ENCODE measurements at regions not wholly inside any gene's neighbourhood (a gene's known extent, or its start where the extent isn't known, plus 50 kb on each side); places are given as distances from the start of the nearest gene placed in this dataset.

DNA sequence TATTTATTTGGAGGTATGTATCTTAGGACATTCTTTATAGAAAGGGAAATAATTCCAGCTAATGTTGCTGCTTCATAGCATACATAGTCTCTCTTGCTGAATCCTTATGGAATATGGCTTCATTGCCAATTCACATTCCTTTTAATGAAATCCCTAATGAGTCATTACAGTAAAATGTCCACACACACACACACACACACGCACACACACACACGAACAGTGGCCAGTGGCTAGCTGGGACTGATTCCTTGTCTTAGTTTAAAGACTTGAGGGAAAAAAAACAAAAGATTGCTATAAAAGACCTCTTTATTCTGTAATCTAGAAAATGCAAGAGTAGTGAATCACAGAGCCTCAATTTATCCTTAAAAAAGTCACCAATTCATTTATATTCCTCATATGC is 301.6 kb downstream of the SLITRK6 start:
- DNase-seq (ENCODE audit: low read depth in 4 of 4, low spot score in 1 of 4) = no peak

DNA sequence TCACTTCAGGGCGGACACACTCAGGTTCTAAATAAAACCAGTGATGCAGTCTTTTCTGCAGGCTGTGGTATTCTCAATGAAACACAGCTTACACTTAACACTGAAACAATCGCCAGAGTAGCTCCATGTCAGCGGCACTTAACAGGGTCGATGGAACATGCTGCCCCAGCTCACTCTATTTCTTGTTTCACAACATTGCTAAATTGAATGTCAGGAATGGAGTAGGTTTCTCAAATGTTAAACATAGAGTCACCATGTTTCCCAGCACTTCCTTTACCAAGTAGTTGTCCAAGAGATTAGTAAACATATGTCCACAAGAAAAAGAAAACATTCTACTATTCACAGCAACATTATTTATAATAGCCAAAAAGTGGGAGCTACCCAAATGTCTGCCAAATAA is 306.9 kb downstream of the SLITRK6 start:
- DNase-seq (ENCODE audit: low read depth in 4 of 4, low spot score in 1 of 4) = no peak

DNA sequence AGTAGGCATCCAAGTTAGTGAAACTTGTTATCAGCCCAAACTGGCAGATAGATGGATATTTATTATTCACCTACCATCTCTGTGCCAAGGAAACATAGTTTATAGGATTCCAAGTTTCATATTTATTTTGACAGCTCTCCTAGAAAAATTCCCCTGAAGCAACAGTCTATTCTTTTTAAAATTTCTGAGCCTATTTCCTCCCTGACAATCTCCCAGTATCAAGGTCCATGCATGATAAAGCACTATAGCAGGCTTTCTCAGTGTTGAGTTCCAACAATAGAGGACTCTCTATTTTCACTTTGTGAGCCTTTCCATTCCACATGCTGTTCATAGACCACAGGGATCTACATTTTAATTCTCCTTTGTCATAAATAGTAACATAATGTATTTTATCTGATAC is 312.6 kb downstream of the SLITRK6 start:
- no peak for DNase-seq (ENCODE audit: low read depth in 4 of 4, low spot score in 1 of 4)

DNA sequence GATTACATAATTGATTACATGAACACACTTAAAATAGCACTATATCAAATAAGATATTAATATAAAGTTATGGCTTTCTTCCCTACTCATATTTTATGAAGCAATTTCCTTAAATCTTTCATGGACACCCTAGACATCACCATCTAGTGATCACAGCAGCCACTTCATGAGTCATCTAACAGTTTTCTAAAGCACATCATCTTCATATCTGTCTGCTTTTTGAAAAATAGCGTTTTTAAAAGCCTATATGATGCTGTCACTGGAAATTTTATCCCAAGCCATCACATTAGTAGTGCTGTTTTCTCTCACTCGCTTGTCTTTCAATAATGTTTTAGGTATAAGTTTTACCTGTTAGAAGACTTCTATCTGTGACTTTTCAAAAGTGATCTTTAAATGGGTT is 326.1 kb downstream of the SLITRK6 start:
- DNase-seq (ENCODE audit: low read depth in 4 of 4, low spot score in 1 of 4) = no peak

DNA sequence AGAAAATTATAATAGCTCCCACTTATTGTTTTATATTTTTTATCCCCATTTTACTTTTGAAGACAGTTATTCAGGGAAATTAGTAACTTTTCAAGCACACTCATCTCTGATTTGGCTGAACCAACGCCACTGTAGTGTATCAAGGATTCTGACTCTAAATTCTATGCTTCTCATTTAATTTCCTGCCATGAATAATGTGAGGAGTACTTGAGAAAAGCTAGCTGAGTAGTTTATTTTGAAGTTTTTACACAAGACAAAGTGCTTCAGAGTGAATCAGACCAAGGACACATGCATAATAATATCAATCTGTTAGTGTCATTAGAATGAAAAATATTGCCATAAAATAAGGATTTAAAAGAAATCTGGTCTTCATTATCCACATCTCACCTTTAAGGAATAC is 329.9 kb downstream of the SLITRK6 start:
- DNase-seq (ENCODE audit: low read depth in 4 of 4, low spot score in 1 of 4) = no peak

DNA sequence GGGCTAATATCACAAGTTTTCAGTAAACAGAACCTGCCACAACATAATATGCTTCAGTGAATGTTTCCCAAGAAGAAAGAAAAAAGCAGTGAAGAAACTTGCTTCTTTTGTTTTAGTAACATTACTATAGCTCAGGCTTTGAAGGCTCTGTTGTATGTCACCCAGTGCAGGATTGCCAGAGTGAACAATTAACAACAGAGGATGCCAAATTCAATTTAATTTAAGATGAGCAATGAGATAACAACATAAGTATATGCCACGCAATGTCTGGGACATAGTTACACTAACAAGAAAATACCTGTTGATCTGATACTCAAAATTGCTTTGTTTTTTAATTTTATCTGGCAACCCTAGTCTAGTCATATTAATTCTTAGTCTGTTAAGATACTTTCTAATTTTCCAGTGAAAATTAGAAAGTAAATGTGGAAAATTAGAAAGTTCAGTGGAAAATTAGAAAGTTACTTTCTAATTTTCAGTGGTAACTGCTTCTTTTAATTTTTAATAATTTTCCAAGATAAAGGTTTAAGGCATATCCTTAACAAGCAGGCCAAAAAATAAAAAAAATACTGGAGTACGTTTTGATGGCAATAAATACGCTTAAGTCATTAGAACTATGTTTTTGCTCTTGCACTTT is 336.3 kb downstream of the SLITRK6 start:
- DNase-seq (ENCODE audit: low read depth in 4 of 4, low spot score in 1 of 4) = no peak

DNA sequence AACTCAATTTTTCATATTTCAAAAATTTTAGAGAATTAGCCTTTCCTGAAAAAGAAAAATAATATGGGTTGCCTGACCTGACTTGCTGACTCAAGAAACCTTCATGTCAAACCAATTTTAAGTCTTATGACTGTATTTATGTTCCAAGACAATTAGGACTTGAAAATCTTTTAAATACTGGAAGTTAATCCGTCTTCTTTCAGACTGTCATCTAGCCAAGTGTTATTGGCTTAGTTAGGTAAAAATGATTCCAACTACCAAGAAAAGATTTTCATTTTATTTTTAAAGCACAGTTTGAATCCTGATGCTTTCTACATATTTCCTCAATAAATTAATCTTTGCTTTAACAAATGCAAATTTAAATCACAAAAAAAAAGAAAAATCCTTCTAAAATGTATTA is 337.6 kb downstream of the SLITRK6 start:
- DNase-seq (ENCODE audit: low read depth in 4 of 4, low spot score in 1 of 4) = no peak

DNA sequence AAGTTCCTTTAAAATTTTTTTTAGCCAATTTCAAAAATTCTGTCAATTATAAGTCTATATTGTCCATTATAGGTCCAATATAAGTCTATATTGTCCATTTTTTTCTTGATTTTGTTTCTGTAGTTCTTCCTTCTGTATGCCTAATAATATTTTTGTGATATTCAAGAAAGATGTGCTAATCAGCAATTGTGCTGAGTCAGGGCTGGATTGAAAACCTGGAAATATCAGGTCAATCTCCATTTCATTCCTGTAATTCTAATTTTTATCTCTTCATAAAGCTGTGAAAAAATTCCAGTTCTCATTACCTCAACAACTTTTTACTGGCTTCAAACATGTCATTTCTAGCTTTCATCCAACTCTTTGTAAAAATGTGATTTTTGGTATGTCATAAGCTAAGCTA is 353.7 kb downstream of the SLITRK6 start:
- no peak for DNase-seq (ENCODE audit: low read depth in 4 of 4, low spot score in 1 of 4)

DNA sequence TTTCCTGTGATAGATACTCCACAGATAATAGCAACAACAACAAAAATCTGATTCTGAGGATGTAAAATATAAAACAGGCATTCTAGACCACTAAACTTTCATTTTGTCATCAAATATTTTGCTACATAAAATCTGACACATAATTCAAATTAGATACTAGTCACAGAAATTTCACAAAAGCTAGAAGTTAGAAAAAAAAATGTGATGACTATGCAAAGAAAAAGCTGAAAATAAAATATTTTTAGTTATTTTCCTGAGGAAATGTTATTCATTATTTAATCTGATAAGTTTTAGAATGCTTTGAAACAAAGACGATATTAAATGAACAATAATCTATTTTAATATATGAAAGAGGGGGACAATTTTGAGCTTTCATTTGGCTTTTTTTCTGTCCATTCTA is 357.2 kb downstream of the SLITRK6 start:
- no peak for DNase-seq (ENCODE audit: low read depth in 4 of 4, low spot score in 1 of 4)

DNA sequence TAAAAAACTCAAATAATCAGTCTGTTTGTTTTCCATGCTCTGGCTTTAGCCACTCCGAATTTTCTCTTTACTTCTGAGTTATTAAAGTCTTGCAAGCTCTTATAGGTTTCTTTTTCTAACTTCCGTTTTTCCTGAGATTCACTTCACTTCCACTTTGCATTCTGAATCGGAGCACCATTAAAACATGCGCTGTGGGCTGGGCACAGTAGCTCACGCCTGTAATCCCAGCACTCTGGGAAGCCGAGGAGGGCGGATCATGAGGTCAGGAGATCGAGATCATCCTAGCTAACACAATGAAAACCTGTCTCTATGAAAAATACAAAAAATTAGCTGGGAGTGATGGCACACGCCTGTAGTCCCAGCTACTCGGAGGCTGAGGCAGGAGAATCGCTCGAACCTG is 357.9 kb downstream of the SLITRK6 start:
- DNase-seq (ENCODE audit: low read depth in 4 of 4, low spot score in 1 of 4) = no peak

DNA sequence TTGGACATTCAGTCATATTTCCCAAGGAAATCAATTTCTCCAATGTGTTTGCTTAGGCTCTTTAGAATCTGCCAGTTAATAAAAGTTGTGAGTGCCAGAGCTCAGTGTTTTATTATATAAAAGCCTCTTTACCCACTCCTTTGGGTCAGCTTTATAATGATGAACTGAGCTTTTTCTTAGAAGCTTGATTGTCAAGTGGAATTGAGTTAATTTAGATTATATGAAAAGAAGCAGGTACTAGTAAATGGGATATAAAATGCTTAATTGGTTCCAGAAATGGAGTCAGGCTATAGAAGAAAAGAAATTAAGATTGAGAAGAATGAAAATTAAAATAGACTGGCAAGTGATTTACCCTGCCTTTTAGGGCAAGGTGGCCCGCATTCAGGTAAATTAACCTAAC is 363.2 kb downstream of the SLITRK6 start:
- DNase-seq (ENCODE audit: low read depth in 4 of 4, low spot score in 1 of 4) = no peak

DNA sequence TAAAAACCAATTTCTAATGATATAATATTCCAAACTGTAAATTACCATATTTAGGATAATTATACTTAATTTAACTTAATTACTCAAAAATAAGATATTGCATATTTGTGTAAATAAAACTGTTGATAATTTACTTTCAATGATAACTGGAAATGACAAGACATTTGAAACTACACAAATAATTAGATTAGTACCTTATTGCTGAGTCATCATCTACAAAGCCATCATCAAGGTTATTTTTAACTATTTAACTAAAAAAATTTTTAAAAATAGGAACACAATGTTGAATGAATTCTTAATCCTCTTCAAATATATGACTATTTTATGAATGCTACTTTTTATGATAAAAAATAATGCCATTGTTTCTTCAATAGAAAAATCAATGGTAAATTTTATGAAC is 364.3 kb downstream of the SLITRK6 start:
- DNase-seq (ENCODE audit: low read depth in 4 of 4, low spot score in 1 of 4) = no peak

DNA sequence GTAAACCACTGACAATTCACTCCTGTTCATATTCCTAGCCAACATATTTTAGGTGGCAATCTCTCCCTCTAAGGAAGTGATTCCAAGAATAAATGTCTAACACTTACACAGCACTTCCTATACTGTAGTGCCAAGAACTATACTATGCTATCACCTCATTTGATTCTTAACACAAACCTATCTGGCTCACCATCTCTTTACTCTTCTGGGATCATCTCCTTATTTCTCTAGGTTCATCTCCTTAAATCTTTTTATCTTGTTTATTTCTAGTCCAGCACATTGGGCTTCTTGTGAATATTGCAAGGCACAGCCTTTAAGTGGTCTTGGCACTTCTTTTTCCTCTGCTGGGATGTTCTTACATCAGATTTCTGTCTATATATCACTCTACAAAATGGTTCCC is 366.3 kb downstream of the SLITRK6 start:
- DNase-seq (ENCODE audit: low read depth in 4 of 4, low spot score in 1 of 4) = no peak

DNA sequence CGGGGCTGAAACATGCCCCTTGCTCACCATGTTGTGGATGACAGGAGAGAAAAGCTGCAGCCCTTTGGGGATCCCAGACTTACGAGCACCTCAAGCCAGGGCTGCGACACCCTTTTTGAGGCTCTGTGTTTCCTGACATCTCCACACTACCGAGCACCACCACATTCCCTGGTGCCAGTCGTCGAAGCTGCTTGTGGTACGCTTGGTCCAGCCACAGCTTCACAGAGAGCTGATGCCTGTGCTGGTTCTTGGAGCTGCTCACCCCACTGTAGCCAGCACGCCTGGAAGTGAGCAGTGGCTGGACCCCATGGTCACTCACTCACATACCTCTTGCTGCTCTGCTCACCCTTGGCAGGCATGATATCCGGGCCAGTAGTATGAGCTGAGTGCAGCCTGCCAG is 367.5 kb downstream of the SLITRK6 start:
- no peak for DNase-seq (ENCODE audit: low read depth in 4 of 4, low spot score in 1 of 4)

DNA sequence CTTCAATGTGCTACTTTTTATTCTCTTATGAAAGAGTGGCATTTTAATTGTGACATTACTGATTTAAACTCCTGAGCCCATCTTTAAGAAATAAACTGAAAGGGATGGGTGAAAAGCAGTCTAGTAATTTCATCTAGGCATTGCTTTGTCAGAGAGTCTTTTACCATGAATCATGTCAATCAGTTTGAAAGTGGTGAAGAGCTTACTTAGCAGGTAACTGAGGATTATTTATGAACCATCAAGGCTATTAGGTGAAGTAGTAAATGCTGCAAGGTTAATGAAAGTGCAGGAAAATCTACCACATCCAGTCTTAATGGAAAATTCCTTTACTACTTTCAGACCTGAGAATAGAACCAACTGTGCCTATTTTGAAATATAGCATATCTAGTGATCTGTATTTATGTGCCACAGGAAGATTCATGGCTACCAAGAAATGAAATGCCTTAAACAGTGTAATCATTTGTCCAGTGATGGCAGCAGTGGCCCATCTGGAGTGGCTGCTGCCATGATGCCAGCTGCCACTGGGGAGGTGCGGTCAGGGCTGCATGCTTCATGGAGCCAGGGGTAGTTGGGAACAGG is 368.9 kb downstream of the SLITRK6 start:
- no peak for DNase-seq (ENCODE audit: low read depth in 4 of 4, low spot score in 1 of 4)

DNA sequence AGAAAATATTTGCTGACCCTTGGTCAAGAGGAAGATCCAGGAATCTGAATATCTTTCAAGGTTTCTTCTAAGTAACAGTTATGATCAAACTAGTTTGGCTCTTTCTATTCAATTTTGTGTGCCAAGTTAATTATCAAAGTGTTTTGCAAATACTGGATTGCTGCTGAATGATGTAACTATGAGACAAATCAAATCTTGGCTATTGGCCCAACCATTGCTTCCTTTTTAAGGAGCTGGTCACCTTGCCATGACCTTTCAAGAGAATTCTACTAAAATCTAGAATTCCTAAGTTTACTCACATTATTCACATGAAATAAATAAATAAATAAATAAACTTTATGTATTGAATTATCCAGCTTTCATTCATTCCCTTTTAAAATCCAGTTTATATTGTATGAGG is 371.8 kb downstream of the SLITRK6 start:
- DNase-seq (ENCODE audit: low read depth in 4 of 4, low spot score in 1 of 4) = no peak

DNA sequence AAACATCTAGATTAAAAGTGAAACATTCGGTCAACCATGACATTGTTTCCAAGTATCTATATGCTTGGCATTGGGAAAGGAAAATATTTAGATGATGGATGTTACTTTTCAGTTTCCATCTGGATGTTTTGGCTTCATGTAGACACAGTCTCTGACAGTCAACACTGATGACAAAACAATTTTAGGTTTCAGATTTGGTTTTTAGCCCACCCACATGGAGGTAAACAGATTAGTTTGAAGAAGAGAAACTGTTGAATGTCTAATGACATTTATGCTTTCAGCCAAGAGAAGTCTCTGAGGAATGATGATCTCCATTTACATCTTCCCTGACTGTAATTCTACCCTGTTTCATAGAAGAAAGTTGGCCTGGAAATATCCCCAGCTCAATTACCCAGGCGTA is 379.1 kb downstream of the SLITRK6 start:
- no peak for DNase-seq (ENCODE audit: low read depth in 4 of 4, low spot score in 1 of 4)

DNA sequence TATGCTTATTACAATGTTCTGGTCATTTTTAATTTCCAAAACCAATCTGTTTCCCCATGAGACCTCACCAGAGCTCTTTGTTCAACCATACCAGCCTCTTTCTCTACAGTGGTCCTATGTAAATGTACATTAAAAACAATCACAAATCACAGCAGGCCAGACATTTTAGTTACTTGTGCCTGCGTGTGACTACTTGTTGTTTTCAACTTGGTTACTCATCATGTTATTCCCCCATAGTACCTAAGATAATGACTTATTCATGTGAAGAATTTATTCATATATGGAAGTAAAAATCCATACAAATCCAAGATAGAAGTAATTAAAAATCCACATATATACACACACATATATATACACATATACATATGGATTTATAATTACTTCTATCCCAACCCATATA is 379.6 kb downstream of the SLITRK6 start:
- DNase-seq (ENCODE audit: low read depth in 4 of 4, low spot score in 1 of 4) = no peak

DNA sequence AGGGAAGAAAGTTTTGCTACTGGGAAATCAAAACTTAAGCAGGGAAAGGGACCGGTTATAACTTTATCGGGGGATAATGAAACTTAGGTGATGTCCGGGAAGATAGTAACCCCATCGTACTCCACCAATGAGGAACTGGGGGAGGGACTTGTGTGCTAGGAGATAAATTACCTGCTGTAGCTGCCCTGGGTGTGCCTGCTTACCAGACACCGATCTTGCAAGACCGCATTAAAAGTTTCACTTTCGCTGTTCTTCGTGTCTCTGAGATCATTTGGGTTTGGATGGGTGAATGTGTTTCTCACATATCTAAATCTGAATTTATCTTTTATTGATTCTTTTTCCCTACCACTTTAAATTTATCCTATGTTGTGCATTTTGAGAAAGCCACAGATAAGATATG is 381.4 kb downstream of the SLITRK6 start:
- no peak for DNase-seq (ENCODE audit: low read depth in 4 of 4, low spot score in 1 of 4)

DNA sequence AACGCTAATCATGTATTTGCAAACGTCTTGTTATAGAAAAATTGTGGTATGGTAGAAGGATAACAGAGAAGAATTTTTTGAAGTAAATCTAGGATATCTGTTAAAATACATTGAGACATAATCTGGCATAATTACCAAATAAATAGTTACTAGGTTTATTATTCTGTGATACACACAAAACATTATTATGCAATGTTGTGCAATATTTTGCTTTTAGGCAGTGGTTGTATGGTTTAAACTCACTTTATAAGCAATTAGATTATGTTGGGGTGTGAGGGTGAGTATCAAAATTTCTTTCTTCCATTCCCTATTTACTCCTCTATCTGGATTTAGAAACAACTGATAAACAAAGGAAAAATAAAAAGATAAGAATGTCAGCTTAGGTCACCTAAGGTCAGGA is 385.6 kb downstream of the SLITRK6 start:
- no peak for DNase-seq (ENCODE audit: low read depth in 4 of 4, low spot score in 1 of 4)

DNA sequence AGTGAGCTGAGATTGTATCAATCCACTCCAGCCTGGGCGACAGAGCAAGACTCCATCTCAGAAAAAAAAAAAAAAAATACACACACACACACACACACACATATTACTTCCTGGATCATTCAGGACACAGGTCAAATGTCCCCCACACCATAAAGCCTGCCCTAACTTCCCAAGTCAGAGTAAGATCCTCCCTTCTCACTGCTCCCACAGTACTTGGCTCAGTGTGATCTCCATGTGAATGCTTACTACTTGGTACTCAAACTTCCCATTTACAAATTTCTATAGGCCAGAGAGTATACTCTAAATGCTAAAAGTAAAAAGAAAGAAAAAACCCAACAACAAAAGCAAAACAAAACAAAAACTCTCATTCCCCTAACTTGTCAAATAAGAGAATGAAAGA is 386.8 kb downstream of the SLITRK6 start:
- no peak for DNase-seq (ENCODE audit: low read depth in 4 of 4, low spot score in 1 of 4)

DNA sequence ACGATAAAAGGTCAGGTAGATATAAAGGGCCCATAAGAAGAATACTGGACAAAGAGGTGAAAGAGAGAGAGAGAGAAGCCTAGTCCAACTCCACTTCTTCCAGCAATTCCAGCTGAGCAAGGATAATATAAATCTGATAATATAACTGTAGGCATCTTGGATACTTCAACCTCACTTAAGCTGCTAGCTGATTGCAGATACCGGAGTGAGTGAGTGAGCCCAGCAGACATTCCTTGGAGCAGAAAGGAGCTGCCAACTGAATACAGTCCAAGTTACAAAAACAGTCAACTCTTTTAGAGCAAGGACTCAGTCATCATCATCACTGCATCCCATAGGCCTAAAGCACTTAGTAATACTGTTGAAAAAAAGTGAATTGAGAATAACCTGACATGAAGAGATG is 387.6 kb downstream of the SLITRK6 start:
- DNase-seq (ENCODE audit: low read depth in 4 of 4, low spot score in 1 of 4) = no peak

DNA sequence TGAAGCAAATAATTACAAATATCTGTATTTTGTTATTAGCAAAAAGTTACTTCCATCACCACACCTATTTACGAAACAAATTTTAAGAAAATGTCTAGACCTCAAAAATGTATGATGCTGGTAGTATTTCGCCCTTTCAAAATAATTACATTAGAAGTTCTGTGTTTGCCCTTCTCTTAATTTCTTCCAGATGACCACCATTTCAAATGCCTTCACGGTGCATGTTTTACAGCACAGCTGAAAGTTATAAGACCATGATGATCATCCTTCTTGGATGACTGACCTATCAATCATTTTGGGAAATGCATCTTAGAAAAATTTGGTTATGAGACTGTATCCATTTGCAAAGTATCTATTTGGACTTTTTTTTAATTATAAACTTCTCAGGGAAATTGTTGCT is 390.8 kb downstream of the SLITRK6 start:
- no peak for DNase-seq (ENCODE audit: low read depth in 4 of 4, low spot score in 1 of 4)

Data from stimulated activated CD4-positive, alpha-beta T cell treated with anti-CD3 and anti-CD28 coated beads, Interleukin-1b, Interleukin-23, amount 100 ng/mL, for 24 hours (primary cell).